A673 (cell line): ENCODE measurements at regions not wholly inside any gene's neighbourhood (a gene's known extent, or its start where the extent isn't known, plus 50 kb on each side); places are given as distances from the start of the nearest gene placed in this dataset.

Experiments
- EZH2 ChIP-seq: fragments of 200-600 bp; sonication (generic); IDR thresholded peaks from 2 replicates; pipeline ENCODE4 v1.6.1; 2017; ENCODE audit warnings: borderline replicate concordance, low read depth, mild to moderate bottlenecking, mixed read lengths, antibody characterized with exemption, low read length; ENCODE audit not compliant: poor library complexity, severe bottlenecking
- TF ChIP-seq, protein P1 (sequence below): fragments of 300-800, 200-600 bp; sonication (generic); conservative IDR thresholded peaks from 2 replicates; pipeline ENCODE4 v1.5.1; 2017; ENCODE audit warnings: low read depth, mild to moderate bottlenecking, antibody characterized with exemption, low read length, moderate library complexity, mixed read lengths

DNA sequence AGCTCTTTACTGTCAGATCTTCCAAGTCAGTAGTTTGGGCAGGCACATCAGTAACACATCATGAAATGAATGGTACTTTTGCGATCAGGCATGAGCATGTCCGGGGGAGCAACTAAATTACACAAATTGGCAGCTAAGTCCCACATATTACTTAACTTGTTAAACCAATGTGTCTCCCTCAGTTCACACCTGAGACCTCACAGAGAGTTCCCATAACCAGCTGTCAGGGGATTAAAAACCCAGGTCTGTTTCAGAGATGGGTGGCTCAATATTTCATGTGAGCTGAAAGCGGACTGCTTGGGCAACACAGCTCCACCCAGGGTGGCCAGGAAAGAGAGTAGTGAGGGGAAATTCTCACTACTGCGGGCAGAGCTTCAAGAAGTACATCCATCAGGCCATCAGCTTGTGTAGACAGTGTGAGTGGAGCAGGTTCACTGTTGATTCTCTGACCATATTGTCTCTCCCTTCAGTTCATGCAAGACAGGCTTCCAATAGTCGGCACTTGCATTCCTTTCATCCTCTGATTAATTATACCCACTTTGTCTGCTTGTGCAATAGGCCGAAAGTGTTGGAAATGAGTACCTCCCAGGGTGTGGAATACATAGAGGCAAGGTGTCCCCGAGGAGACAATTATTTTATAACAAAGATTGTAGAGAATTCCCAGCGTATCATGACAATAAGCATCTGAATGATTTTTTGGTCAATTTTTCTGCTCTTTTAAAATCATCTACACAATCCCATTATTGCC, 139.9 kb downstream of the PTGER3 start:
- TF ChIP-seq, protein P1, sequence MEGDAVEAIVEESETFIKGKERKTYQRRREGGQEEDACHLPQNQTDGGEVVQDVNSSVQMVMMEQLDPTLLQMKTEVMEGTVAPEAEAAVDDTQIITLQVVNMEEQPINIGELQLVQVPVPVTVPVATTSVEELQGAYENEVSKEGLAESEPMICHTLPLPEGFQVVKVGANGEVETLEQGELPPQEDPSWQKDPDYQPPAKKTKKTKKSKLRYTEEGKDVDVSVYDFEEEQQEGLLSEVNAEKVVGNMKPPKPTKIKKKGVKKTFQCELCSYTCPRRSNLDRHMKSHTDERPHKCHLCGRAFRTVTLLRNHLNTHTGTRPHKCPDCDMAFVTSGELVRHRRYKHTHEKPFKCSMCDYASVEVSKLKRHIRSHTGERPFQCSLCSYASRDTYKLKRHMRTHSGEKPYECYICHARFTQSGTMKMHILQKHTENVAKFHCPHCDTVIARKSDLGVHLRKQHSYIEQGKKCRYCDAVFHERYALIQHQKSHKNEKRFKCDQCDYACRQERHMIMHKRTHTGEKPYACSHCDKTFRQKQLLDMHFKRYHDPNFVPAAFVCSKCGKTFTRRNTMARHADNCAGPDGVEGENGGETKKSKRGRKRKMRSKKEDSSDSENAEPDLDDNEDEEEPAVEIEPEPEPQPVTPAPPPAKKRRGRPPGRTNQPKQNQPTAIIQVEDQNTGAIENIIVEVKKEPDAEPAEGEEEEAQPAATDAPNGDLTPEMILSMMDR, result no peak
- no peak for TF ChIP-seq EZH2
